Kasumi-1 (cell line): ENCODE measurements at regions not wholly inside any gene's neighbourhood (a gene's known extent, or its start where the extent isn't known, plus 50 kb on each side); places are given as distances from the start of the nearest gene placed in this dataset.
"Not testable (repeated sequence)": the region's sequence is repeated elsewhere in the genome, so short reads cannot be mapped to it uniquely, and the experiment has no call there.

ENCODE experiments used
- DNase-seq, 2 experiments: peaks; one replicate each; lab custom pipeline; 2025; lab: John Stamatoyannopoulos, UW

DNA sequence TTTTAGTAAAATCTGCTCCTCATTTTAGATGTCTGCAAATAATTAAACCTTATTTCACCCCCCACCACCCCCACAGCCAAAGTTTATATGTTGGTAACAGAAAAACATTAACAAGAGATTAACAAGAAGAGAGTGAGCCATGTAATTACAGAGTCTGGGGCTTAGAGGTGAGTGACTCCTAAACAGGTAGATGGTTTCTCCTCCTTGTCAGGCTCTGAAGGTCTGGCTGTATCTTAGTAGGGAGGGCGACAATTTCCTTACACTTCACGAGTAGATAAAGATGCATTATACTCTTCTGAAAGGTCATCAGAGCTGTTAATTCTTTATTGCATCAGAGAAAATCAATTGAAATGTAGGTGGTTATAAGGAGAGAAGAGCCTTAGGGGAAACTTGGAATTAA lies 171.8 kb upstream of the ANKRD50 start:
- no peak for DNase-seq

DNA sequence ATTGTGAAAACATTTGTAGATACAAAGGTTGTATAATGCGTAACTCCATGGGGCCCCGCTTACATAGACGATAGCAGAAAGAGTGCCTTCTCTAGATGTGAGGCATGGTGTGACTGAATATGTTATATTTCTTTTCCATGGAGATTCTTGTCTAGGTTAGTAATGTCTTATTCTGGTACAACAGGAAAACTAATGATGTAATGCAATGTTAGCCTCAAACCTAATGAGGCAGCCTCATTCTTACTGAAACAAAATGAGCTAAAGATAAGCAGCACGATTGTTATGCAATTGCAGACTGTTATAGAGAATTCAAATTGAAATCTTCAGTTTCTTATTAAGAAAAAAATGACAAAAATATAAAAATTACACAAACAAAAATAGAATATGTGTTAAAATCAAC lies 171.1 kb upstream of the ANKRD50 start:
- no peak for DNase-seq

DNA sequence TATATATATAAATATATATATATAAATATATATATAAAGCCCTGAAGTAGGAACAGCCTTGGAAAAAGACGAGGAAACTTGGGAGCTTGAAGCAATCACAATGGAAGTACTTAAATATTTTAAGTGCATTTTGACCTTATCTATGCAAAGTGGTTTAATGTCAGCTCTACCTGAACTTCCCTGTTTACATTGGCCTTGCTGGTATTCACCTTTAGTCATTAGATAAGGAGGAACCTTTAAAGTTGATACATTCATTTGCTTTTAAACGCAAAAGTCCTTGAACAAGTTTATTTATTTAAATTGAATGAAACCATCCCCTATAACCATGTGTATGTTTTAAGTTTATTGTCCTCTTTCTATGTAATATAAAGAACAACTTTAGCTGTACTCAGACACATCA lies 166.7 kb upstream of the ANKRD50 start:
- DNase-seq, result no peak

DNA sequence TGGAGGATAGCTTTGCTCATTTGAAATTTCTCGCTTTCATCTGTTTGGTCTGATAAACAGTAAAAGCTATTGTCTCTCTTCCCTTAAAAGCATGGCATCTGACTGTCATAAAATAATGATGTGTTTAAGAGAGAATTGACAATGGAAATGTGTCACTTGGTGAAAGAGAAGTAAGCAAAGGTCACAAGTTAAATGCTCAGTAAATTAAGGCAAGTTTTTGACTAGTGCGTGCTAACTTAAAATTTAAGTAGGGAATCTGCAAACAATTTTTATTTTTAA lies 161.6 kb upstream of the ANKRD50 start:
- no peak for DNase-seq

DNA sequence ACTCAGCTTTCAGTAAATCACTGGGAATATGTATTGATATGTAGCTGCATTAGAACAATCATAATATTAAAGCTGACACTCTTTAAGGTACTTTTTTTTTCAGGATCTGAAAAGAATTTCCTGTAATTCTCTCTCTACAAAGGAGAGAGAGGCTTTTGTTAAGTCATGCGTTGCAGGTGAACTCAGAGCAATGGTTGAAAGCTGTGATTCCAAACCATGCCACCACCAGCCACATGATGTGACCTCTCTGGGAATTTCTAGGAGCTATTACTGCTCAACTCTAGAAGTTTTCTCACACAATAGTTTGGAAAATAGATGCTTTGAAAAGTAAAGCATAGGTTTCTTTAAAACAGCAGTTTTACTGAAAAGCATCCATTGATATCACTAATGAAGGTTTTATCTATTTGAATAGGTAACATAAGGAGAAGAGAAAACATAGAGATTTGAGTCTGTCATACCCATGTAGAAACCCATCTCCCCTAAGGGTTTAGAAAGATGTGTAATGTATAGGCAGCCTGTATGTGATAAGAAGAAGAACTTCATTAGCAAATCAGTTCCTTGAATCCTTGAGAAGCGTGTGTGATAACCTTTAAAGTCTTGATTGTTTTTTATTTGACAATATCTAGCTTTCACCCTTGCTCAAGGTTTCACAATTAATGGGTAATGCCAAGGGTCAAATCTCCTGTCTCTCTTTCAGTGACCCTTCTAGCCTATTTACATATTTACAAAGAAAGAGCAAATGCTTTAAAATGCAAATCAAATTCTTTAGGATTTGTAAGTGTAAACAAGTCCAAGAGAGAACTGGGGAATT lies 161.0 kb upstream of the ANKRD50 start:
- no peak for DNase-seq

DNA sequence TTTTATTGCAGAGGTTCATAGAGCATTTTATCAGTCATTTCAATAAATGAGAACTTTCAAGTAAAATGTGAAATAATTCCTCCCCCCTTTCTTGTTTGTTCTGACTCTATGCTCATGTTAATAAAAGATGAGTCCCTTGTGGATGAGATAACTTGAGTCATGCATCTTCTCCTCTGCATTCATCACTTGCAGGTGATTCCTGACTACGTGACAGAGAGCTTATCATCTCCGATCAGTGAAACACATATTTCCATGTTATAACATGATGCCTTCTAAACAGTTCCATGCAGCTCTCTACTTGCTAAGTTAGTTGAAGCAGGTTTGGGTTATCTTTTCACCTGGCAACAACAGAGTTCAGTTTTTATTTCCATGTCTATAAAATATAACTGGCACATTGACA lies 160.1 kb upstream of the ANKRD50 start:
- no peak for DNase-seq

DNA sequence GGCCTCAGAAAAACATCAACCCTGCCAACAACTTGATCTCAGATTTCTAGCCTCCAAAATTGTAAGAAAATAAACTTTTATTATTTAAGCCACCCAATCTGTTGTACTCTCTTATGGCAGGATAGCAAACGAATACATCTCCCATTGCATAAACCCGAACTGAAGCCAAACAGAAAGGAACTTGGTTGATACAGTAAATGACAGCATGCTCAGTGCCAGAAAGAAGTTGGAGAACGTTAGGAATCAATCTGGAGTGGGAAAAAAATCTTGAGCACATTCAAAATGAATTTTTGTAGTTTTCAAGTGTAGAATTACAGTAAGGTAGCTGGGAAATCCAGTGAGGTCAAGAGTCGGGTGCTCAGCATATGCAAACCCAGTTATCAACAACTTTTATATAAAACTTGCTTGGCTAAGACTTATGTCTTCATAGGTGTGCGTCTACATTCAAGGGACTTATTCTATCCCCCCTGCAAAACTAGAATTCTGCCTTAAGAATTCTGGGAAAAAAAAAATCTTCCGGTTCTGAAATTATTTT lies 157.5 kb upstream of the ANKRD50 start:
- no peak for DNase-seq

DNA sequence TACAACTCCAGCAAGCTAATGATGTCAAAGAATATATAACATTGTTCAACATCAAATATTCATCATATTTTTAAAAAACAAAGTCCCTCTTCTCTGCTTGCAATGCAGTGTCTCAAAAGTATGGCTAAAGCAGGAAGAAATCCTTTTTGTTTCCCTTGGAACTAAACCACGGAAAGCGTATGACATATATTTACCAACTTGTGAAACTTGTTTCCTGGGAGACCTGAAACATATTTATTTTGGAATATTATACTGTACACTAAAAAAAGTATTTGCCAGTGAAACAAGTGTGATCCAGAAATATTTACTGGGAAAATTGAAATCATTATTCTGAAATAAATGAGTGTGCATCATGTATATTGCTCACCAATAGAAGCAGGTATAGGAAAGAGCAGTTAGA lies 156.0 kb upstream of the ANKRD50 start:
- no peak for DNase-seq

DNA sequence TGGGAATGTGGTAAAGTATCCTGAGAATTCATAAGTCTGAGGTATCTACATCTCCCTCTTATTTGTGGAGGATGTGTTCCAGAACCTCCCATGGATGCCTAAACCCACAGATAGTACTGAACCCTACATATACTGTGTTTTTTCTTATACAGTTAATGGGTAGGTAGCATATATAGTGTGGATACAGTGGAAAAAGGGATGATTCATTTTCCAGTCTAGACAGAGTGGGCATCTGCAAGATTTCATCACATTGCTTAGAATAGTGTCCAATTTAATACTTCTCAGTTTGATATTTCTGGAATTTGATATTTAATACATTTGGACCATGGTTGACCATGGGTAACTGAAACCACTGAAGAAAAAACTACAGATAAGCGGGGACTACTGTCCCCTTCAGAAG lies 155.0 kb upstream of the ANKRD50 start:
- DNase-seq, result no peak

DNA sequence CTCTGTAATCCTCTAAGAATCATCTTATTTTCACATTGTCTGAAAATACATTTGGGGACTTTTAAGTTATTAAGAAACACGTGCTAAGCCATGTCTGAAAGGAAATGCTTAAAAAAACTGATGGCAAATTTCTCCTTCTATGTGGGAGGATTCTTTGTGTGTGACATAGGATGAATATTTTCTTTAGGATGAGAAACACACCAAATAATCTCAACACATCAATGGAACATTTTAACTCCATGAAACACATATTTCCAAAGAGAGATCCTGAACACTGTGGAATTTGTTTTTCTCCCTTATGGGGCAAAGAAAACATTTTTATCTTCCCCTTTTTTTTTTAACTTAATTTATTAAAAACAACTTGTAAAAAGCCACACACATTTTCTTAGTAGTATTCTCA lies 153.8 kb upstream of the ANKRD50 start:
- no peak for DNase-seq

DNA sequence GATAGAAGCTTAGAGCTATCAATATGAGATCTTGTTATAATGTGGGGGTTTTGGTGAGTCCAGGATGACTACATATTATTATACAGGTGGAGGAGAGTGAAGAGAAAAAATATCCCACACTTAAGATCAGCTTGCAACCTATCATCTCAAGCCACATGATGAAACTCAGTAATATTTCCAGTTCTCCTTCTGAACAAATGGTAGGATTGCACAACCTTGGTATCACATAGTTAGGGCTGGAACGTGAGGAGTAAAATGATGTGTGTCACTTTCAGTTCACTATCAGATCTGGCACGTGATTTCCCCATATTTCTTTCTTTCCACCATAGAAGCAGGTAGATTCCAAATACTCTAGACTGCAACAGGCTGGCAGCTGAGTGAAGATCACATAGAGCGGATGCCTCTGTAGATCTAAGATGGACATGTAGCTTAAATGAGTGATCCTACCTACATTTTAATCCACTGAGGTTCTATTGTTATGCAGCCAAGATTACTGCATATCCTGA lies 150.6 kb upstream of the ANKRD50 start:
- DNase-seq, result no peak

DNA sequence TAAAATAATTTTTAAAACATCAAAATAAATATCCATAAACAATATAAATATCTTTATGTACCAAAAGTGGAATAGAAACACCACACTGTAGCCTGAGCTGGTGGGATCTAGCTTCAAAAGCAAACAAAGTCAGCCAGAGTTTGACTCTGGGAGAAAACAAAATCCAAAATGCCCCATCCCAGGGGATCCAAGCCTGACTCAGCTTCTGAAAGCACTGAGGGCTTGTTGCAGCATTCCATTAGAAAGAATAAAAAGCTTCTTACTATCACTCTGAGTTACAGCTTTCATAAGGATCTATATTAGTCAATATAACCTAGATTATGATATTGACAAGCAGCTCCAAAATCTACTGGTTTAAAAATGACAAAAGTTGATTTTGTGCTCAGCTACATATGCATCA lies 149.7 kb upstream of the ANKRD50 start:
- DNase-seq, result no peak

DNA sequence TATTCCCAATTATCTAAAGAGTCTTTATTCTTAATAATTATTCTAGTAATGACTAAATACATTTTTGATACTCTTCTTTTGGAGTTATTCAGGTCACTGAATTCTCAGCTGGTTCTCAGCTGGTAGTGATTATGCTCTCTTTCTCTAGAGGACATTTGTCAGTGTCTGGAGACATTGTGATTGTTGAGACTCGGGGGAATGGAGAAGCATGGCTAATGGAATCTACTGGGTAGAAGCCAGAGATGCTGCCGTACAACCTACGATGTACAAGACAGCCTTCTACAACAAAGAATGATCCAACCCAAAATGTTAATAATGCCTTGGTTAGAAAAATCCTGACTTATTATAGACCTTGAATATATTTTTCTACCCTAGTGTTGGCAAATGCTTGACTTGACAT lies 149.2 kb upstream of the ANKRD50 start:
- DNase-seq, result no peak

DNA sequence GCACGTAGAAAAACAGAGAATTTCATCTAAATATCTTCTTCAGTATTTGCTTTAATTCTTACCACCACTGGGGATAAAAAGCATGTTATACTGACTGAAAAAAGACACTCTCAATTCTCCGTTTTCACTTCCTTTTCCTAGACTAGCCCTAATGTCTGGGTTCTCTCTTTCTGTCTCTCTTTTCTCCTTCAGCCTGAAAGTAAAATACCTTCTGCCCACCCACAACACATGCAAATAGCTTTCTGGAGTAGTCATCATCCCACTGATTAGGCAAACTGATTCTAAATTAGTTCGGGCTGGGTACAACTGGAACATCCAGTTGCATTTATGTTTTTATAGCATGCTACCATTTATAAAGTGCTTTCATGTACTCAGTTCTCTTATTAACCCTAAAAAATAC lies 142.4 kb upstream of the ANKRD50 start:
- DNase-seq, result no peak

DNA sequence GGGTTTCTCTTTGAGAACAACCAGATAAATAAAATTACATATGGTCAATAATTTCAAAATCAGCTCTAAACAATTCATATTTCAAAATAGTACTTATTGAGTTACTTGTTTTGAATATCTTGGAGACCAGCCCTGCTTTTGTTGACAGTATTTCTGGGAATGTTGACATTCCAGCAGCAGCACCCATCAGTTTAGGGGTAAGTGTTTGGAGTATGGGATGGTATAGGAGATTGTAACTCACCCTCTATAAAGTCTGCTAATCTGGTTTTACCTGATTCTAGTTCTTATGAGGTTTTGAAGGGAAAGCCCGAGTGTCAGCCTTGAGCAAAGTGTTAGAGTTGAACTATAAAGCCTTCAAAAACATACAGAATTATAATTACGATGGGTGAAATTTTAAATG lies 139.2 kb upstream of the ANKRD50 start:
- DNase-seq, result no peak

DNA sequence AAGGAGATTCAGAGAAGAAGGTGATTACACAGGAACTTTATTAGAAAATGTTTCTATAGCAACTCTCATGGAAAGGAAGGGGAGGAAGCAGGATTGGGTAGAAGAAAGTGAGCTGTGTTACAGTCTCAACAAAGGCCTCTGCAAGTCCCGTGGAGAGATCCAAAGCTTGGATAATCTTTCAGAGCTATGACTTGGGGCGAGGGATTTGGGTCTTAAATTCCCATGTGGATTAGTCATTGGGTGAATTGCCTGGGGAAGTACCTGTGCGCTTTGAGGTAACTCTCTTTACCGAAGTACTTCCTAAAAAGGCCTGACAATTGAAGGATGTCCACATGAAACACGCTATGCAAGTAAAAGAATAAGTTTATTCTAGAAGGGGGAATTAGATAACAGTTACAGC lies 133.8 kb upstream of the ANKRD50 start:
- DNase-seq, result no peak

DNA sequence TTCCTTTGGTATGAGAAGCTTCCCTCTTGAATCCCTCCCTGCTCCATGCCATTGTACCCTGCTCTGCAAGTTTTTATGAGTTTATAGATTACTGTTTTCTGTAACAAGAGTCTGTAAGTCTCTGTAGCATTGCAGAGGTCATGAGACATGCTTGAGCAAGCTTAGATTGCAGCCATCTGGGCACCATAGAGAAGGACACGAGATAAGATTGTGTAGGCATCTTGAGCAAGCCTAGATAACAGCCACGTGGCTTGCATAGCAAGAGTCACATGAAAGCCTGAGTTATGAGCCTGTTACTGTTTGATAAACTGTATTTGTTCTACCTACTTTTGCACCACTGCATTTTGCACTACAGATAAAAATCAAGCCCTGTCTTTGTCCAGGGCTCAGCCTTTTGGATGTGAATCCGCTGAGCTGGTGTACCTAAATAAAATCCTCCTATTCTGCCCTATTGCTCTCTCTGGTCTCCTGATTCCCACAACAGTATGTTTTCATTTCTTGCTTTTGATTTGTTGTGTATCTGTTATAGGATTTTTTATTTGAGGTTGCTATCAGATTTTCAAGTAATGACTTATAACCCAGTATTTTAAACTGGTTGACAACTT lies 127.4 kb upstream of the ANKRD50 start:
- DNase-seq, result peak in 1 of 2 experiments; percentile 3

DNA sequence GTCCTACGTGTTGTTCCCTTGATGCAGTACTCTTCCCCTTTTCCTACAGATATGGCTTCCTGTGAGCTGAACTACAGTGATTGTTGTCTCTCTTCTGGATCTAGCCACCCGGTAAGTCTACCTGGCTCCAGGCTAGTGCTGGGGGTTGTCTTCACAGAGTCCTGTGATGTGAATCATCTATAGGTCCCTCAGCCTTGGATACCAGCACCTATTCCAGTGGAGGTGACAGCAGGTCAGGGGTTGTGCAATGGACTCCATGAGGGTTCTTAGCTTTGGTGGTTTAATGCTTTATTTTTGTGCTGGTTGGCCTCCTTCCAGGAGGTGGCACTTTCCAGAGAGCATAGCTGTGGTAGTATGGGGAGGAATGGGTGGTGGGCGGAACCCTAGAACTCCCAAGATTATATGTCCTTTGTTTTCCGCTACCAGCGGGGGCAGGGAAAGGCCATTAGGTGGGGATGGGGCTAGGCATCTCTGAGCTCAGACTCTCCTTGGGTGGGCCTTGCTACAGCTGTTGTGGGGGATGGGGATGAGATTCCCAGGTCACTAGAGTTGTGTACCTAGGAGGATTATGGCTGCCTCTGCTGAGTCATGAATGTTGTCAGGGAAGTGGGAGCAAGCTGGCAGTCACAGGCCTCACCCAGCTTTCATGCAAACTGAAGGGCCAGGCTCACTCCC lies 121.4 kb upstream of the ANKRD50 start:
- no peak for DNase-seq

DNA sequence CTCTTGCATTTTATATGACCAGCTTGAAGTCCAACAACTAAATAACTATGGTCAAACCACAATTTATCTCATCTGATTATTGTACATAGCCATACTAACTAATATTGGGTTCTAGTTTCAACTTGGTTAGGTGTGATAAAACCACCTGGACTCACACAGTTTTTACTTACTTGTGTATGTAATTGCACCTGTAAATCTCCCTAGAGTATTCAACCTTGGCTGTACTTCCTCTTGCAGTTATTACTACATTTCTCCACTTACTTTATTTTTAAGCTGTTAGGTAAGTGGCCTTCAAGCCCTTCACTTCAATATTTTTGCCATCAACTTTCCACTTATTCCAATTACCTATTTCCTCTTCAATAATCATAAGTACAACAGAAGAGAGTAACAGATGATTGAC lies 115.8 kb upstream of the ANKRD50 start:
- no peak for DNase-seq

DNA sequence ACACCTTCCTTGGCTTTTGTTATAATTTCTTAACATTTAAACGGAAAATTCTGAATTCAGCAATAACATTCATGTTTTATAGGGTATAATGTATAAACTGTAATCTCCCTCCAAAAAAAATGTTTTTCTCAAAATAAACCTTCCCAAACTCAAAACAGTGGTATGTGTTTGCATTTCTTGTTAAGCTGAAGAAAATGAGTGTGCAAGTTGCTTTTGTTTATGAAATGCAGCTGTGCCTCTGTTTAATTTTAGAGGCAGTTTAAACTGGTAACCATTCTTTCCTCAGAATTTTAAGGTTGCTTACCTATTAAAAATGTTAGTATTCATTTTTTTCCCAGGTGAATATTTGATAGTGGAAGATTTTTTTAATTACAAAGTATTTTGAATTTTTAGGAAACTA lies 105.0 kb upstream of the ANKRD50 start:
- DNase-seq, result no peak

DNA sequence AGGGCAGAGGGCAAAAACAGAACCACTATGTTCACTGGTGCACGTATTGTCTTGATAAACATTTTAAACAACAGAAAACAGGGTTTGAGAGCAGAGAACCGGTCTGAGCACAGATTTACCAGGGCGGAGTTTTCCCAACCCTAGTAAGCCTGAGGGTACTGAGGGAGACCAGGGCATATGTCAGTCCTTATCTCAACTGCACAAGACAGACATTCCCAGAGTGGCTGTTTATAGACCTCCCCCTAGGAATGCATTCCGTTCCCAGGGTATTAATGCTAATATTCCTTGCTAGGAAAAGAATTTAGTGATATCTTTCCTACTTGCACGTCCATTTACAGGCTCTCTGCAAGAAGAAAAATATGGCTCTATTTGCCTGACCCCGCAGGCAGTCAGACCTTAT lies 99.7 kb upstream of the ANKRD50 start:
- not testable (repeated sequence) for DNase-seq

DNA sequence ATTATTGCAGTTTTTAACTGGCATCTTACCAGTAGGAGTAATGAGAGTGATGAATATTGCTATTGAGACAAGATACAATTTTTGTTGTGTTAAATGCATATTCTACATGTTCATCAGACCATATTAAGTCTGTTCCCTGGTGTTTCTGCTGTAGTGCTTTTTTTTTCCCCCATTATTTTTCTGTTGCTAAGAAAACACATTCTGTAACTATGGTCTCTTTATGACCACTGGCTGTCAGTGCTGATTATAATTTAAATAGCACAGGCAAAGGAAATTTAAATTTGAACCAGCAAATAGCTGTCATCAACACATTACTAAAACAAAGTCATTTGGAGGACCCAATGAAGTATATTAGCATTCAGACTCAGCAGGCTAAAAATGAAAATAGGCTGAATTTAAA lies 98.3 kb upstream of the ANKRD50 start:
- no peak for DNase-seq

DNA sequence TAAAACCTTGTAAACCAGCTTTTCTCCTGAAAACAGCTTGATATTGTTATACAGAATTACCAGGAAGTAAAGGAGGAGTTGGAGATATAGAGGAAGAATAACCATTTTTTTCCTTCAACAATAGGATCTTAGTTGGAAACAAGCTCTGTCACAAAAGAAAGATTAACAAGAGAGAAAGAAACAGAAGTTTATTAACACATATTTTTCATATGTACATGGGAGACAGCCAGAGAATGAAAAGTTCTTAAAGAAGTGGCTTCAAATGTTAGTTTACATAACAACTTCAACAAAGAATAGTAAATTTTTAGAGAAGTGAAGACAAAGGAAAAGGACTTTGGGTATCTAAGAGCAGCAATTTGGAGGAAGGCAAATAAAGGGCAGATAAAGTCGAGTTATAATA lies 94.9 kb upstream of the ANKRD50 start:
- no peak for DNase-seq
